NT2/D1 (cell line): ENCODE measurements at regions not wholly inside any gene's neighbourhood (a gene's known extent, or its start where the extent isn't known, plus 50 kb on each side); places are given as distances from the start of the nearest gene placed in this dataset.
"Not testable (repeated sequence)": the region's sequence is repeated elsewhere in the genome, so short reads cannot be mapped to it uniquely, and the experiment has no call there.

Experiments used
- DNase-seq: peaks from one replicate; pipeline ENCODE4 v3.0.0-alpha.2; 2011; ENCODE audit warnings: low read depth, low spot score
- H3K27me3 ChIP-seq: 2 replicates; pipeline ENCODE4 v1.6.0; 2011; ENCODE audit warnings: mild to moderate bottlenecking; ENCODE audit not compliant: insufficient read length, insufficient read depth
- H3K36me3 ChIP-seq: 2 replicates; pipeline ENCODE4 v1.6.1; 2011; ENCODE audit warnings: mild to moderate bottlenecking, low read length, mixed read lengths; ENCODE audit not compliant: insufficient read depth, insufficient read length
- H3K4me1 ChIP-seq: 2 replicates; pipeline ENCODE4 v1.5.1; 2011; ENCODE audit not compliant: insufficient read depth, insufficient read length
- H3K4me3 ChIP-seq: 2 replicates; pipeline ENCODE4 v1.5.1; 2011; ENCODE audit warnings: low read depth; ENCODE audit not compliant: insufficient read length
- H3K9ac ChIP-seq: 2 replicates; pipeline ENCODE4 v1.6.0; 2011; ENCODE audit warnings: low read depth; ENCODE audit not compliant: insufficient read length
- H3K9me3 ChIP-seq: 2 replicates; pipeline ENCODE4 v1.5.1; 2011; ENCODE audit warnings: mild to moderate bottlenecking, low read length; ENCODE audit not compliant: insufficient read depth
- SUZ12 ChIP-seq: IDR thresholded peaks from 2 replicates; pipeline ENCODE4 v1.6.1; 2011; ENCODE audit not compliant: insufficient read length, insufficient read depth; ENCODE audit errors: extremely low read depth
- YY1 ChIP-seq: IDR thresholded peaks from 2 replicates; pipeline ENCODE4 v1.6.1; 2011; ENCODE audit not compliant: insufficient read length, insufficient read depth
- ZNF274 ChIP-seq: IDR thresholded peaks from 2 replicates; pipeline ENCODE4 v1.6.1; 2011; ENCODE audit warnings: mild to moderate bottlenecking, low read depth, low read length

DNA sequence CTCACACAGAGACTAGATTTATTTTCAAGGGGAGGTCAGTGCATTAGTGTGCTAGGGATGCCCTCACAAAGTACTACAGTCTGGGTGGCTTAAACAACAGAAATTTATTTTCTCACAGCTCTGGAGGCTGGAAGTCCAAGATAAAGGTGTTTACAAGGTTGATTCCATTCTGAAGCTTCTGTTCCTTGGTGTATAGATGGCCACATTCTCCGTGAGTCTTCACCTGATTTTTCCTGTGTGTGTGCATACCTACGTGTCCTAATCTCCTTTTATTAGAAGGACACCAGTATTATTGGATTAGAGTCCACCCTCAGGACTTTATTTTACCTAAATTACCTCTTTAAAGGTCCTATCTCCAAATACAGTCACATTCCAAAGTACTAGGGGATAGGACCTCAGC is 91.7 kb upstream of the FRMD4A start:
- Histone ChIP-seq H3K9me3 (peaks cover 14% of the 10 kb centered on the region; the same call in 1 of the 2 replicates), H3K9ac (no peak overlapping the region), H3K27me3 (no peaks in the 10 kb centered on the region), H3K4me1 (no peaks in the 10 kb centered on the region), H3K4me3 (no peak overlapping the region), H3K36me3 (no peaks in the 10 kb centered on the region)
- no peak for TF ChIP-seq ZNF274
- no peak for TF ChIP-seq SUZ12
- TF ChIP-seq YY1 = no peak
- no peak for DNase-seq

DNA sequence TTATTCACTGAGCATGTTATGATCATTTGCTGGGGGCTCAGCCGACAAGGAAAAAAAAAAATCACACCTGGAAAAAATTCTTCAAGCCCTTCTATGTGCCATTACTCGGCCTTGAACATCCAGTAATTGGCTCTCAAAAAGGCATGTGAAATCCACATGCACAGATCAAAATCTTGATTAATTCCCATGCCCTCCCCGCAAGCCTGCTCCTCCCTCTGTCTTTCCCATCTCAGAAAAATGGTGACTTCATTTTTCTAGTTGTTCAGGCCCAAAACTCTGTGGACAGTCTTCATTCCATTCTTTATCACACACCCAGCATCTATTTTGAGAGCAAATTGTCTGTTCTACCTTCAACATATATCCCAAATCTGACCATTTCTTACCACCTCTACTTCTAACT is 91.2 kb upstream of the FRMD4A start:
- no peak for TF ChIP-seq ZNF274
- TF ChIP-seq SUZ12 = no peak
- TF ChIP-seq YY1 = no peak
- peaks cover 9% of the 10 kb centered on the region; the same call in 1 of the 2 replicates for H3K9me3 ChIP-seq
- H3K4me1 ChIP-seq = no peaks in the 10 kb centered on the region
- H3K27me3 ChIP-seq = no peaks in the 10 kb centered on the region
- no peak overlapping the region for H3K9ac ChIP-seq
- no peaks in the 10 kb centered on the region for H3K36me3 ChIP-seq
- no peak for DNase-seq
- no peak overlapping the region for H3K4me3 ChIP-seq

DNA sequence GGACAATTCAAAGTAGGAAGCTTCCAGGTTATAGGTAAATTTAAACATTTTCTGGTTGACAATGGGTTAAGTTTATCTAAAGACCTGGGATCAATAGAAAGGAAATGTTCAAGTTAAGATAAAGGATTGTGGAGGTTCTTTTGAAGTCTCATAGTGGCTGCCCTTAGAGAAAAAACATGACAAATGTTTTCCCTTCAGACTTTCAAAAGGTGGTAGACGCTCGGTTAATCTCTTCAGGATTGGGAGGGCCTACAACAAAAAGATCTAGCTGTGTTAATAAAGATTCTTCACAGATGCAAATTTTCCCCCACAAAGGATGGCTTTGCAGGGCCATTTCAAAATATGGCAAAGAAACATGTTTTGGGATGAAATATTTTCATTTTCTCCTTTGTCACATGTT is 86.6 kb upstream of the FRMD4A start:
- DNase-seq, H3K36me3 ChIP-seq, H3K9ac ChIP-seq, H3K27me3 ChIP-seq, H3K9me3 ChIP-seq, H3K4me1 ChIP-seq, H3K4me3 ChIP-seq: not testable (repeated sequence)

DNA sequence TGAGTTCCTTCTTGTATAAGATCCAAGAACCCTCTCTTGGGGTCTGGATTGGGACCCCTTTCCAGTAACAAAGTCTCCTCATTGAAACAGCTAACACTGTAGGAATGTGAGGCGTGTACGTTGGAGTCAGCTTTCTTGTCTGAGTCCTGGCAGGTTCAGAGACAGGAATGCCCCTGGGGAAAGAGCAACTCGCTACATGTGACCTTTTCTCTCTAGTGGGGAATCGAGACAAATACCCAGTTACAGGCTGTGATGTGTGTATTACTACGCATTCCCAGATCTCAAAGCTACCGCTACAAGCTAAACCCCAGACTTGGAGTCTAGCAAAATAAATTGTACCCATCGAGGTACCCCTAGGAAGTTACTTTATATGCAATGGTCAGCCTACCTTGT is 85.6 kb upstream of the FRMD4A start:
- H3K36me3 ChIP-seq = no peaks in the 10 kb centered on the region
- TF ChIP-seq ZNF274 (no peak), YY1 (no peak)
- H3K9ac ChIP-seq = no peak overlapping the region
- no peaks in the 10 kb centered on the region for H3K4me1 ChIP-seq
- no peak overlapping the region for H3K4me3 ChIP-seq
- no peak for DNase-seq
- no peaks in the 10 kb centered on the region for H3K9me3 ChIP-seq
- no peaks in the 10 kb centered on the region for H3K27me3 ChIP-seq

DNA sequence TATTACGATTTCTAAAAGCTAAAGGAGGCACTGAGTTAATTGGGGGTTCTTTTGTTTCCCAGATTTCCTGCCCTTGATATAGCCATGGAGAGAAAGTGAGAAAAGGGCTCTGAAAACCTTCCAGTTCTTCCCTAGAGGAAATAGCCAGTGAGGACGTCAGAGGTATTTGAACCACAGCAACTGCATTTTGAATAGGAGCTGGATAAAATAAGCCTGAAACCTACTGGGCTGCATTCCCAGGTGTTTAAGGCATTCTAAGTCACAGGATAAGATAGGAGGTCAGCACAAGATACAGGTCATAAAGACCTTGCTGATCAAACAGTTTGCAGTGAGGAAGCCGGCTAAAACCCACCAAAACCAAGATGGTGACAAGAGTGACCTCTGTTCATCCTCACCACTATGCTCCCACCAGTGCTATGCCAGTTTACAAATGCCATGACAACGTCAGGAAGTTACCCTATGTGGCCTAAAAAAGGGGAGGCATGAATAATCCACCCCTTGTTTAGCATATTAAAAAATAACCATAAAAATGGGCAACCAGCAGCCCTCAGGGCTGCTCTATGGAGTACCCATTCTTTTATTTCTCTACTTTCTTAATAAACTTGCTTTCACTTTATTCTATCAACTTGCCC is 85.1 kb upstream of the FRMD4A start:
- Histone ChIP-seq H3K4me1 (no peaks in the 10 kb centered on the region), H3K36me3 (no peaks in the 10 kb centered on the region), H3K27me3 (no peaks in the 10 kb centered on the region), H3K9ac (no peak overlapping the region), H3K9me3 (no peaks in the 10 kb centered on the region), H3K4me3 (no peak overlapping the region)
- DNase-seq = no peak
- TF ChIP-seq ZNF274 (no peak), SUZ12 (no peak), YY1 (no peak)

DNA sequence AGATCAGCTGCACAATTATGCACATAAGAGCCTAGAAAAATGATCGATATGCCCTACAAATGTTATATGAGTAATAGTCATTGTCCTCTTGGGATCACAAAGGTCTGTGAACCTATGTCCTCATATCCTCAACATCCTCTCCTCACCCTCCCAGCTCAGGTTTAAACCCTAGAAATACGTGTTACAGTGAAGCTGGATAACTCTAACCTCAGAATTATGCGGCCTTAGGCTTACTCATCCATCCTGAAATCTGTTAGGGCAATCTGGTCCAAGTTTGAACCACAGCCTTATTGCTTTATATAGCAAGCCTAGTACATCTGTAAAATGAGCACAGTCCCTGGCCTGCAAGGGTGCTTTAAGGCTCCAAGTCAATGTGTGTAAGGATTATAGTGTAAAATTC is 84.2 kb upstream of the FRMD4A start:
- no peaks in the 10 kb centered on the region for H3K36me3 ChIP-seq
- no peaks in the 10 kb centered on the region for H3K9me3 ChIP-seq
- DNase-seq = no peak
- no peak overlapping the region for H3K9ac ChIP-seq
- no peaks in the 10 kb centered on the region for H3K4me1 ChIP-seq
- TF ChIP-seq SUZ12 (no peak), YY1 (no peak), ZNF274 (no peak)
- H3K4me3 ChIP-seq = no peak overlapping the region
- H3K27me3 ChIP-seq = no peaks in the 10 kb centered on the region

DNA sequence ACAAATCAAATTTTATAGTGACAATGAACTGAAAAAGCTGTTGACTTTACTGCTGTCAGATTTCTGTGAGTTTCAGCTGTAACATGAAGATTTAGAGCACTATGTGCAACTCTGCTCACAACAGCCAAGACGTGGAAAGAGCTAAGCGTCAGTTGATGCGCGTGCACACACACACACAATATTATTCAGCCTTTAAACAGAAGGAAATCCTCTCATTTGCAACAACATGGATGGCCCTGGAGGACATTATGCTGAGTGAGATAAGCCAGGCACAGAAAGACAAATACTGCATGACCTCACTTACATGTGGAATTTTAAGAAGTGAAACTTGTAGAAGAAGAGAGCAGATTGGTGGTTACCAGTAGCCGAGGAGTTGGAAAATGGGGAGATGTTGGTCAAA is 82.8 kb upstream of the FRMD4A start:
- Histone ChIP-seq H3K27me3 (no peaks in the 10 kb centered on the region), H3K36me3 (no peaks in the 10 kb centered on the region), H3K4me1 (no peaks in the 10 kb centered on the region), H3K4me3 (no peak overlapping the region), H3K9me3 (no peaks in the 10 kb centered on the region), H3K9ac (no peak overlapping the region)
- no peak for TF ChIP-seq YY1
- no peak for TF ChIP-seq SUZ12
- TF ChIP-seq ZNF274 = no peak
- no peak for DNase-seq

DNA sequence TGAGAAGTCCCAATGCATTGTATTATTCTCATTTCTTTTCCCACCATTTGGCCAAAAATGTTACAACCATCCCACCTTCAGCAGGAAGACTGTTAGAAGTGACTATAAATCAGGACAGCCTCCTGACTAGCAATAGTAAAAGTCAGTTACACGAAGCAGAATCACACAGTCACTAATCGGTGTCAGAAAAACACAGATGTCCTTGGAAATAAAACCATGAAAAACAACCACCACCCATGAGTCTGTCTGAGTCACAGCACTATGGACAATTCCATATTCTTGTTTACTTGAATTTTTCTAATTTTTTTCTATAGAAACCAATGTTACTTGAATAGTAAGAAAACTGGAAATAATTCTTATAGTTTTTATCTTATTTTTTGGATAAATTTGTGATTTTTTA is 81.9 kb upstream of the FRMD4A start:
- no peaks in the 10 kb centered on the region for H3K9me3 ChIP-seq
- no peak overlapping the region for H3K4me3 ChIP-seq
- TF ChIP-seq ZNF274 = no peak
- no peaks in the 10 kb centered on the region for H3K4me1 ChIP-seq
- H3K27me3 ChIP-seq = no peaks in the 10 kb centered on the region
- no peak overlapping the region for H3K9ac ChIP-seq
- H3K36me3 ChIP-seq = no peaks in the 10 kb centered on the region
- no peak for DNase-seq
